ENCODE measurements at regions not wholly inside any gene's neighbourhood (a gene's known extent, or its start where the extent isn't known, plus 50 kb on each side); places are given as distances from the start of the nearest gene placed in this dataset.

GRCh38 chr2:43126817-43127207 lies 99.6 kb downstream of the ZFP36L2 start:
- DNase-seq (ENCODE audit: low read depth): no peak
- no peak for TF ChIP-seq MYC (IDR thresholded peaks at IDR 0.05; ENCODE audit: low read depth, low read length)
- TF ChIP-seq, protein P1, sequence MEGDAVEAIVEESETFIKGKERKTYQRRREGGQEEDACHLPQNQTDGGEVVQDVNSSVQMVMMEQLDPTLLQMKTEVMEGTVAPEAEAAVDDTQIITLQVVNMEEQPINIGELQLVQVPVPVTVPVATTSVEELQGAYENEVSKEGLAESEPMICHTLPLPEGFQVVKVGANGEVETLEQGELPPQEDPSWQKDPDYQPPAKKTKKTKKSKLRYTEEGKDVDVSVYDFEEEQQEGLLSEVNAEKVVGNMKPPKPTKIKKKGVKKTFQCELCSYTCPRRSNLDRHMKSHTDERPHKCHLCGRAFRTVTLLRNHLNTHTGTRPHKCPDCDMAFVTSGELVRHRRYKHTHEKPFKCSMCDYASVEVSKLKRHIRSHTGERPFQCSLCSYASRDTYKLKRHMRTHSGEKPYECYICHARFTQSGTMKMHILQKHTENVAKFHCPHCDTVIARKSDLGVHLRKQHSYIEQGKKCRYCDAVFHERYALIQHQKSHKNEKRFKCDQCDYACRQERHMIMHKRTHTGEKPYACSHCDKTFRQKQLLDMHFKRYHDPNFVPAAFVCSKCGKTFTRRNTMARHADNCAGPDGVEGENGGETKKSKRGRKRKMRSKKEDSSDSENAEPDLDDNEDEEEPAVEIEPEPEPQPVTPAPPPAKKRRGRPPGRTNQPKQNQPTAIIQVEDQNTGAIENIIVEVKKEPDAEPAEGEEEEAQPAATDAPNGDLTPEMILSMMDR (IDR thresholded peaks at IDR 0.05; ENCODE audit: low read depth, low read length): no peak
- TF ChIP-seq POLR2A (IDR thresholded peaks at IDR 0.05; ENCODE audit: extremely low read depth, insufficient read length): no peak
- TF ChIP-seq, protein P2, sequence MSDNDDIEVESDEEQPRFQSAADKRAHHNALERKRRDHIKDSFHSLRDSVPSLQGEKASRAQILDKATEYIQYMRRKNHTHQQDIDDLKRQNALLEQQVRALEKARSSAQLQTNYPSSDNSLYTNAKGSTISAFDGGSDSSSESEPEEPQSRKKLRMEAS (IDR thresholded peaks at IDR 0.05; ENCODE audit: low read depth, low read length): no peak
- H3K4me3 ChIP-seq (ENCODE audit: low read depth, low read length): no peak overlapping the region

DNA sequence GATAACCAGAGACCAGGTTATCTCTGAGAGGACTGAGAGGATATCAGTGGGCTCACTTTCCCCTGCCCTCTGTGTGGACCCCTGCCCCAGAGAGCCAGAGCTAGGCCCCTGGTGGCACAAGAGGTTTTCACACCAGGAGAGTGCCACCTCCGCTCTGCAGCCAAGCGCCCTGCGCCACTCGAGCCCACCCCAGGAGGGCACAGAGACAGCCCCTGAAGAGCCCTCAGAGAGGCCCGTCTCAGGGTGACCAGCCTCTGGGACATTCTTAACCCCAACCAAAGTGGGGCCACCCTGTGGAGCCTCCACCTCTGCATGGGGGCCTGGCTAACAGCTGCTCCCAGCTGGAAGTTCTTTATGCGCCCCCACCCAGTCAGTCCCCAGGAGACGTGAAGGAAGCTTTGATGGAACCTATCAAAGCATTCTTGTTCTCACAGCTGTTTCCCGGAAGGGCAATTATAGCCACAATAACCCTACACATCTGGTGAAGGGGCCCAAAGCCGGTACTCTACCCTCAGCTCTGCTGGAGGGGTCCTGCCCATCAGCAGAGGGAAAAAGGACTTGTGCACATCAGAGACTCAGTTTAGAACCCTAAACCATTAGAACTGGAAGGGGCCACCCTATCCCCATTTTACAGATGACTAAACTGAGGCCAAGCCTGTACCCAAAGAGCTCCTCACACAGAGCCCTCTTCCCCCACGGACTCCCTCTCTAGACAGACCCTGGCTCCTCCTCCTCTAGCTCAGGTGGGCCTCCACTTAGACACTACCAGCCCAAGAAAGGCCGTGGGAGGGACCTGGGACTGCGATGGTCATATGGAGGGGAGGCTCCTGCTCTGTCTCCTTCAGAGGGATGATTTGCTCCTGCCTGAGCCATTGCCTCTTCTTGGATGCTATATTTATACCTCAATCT lies 101.1 kb downstream of the ZFP36L2 start:
- H3K4me3 ChIP-seq (ENCODE audit: low read depth, low read length): no peak overlapping the region
- TF ChIP-seq POLR2A (IDR thresholded peaks at IDR 0.05; ENCODE audit: extremely low read depth, insufficient read length): no peak
- no peak for DNase-seq (ENCODE audit: low read depth)

- TF ChIP-seq MYC (IDR thresholded peaks at IDR 0.05; ENCODE audit: low read depth, low read length) (no peak), POLR2A (IDR thresholded peaks at IDR 0.05; ENCODE audit: extremely low read depth, insufficient read length) (no peak)
- TF ChIP-seq, protein P1 (IDR thresholded peaks at IDR 0.05; ENCODE audit: low read depth, low read length): no peak
- TF ChIP-seq, protein P2 (IDR thresholded peaks at IDR 0.05; ENCODE audit: low read depth, low read length): no peak
Observed at GRCh38 chr2:43124687-43125057, 101.7 kb downstream of the ZFP36L2 start.

GRCh38 chr2:43123981-43124686 lies 102.3 kb downstream of the ZFP36L2 start:
- TF ChIP-seq, protein P1 (IDR thresholded peaks at IDR 0.05; ENCODE audit: low read depth, low read length): no peak
- no peak for TF ChIP-seq MYC (IDR thresholded peaks at IDR 0.05; ENCODE audit: low read depth, low read length)
- TF ChIP-seq, protein P2 (IDR thresholded peaks at IDR 0.05; ENCODE audit: low read depth, low read length): no peak
- no peak for TF ChIP-seq POLR2A (IDR thresholded peaks at IDR 0.05; ENCODE audit: extremely low read depth, insufficient read length)
- no peak for DNase-seq (ENCODE audit: low read depth)
- no peak overlapping the region for H3K4me3 ChIP-seq (ENCODE audit: low read depth, low read length)

More at GRCh38 chr2:43124687-43125057, 101.7 kb downstream of the ZFP36L2 start:
- DNase-seq (ENCODE audit: low read depth): no peak
- no peak overlapping the region for H3K4me3 ChIP-seq (ENCODE audit: low read depth, low read length)

DNA sequence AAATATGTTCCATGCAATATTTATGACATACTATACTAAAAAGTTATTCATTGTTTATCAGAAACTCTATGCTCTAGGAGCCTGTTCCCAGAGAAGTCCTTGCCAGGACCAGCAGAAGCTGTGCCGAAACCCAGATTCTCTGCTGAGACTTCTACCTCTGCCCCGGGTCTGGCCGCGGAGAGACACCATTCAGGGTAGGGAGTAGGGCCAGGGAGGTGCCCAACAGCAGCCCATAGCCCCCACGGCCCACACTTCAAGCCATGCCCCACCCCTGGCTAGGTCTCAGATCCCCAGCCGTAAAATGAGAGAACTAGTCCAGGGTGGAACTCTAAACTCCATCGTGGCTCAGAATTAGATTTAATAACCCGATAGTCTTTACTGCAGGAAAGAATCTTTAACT lies 102.9 kb downstream of the ZFP36L2 start:
- no peak for DNase-seq (ENCODE audit: low read depth)
- TF ChIP-seq, protein P1 (IDR thresholded peaks at IDR 0.05; ENCODE audit: low read depth, low read length): no peak
- TF ChIP-seq MYC (IDR thresholded peaks at IDR 0.05; ENCODE audit: low read depth, low read length) (no peak), POLR2A (IDR thresholded peaks at IDR 0.05; ENCODE audit: extremely low read depth, insufficient read length) (no peak)
- TF ChIP-seq, protein P2 (IDR thresholded peaks at IDR 0.05; ENCODE audit: low read depth, low read length): no peak
- no peak overlapping the region for H3K4me3 ChIP-seq (ENCODE audit: low read depth, low read length)

DNA sequence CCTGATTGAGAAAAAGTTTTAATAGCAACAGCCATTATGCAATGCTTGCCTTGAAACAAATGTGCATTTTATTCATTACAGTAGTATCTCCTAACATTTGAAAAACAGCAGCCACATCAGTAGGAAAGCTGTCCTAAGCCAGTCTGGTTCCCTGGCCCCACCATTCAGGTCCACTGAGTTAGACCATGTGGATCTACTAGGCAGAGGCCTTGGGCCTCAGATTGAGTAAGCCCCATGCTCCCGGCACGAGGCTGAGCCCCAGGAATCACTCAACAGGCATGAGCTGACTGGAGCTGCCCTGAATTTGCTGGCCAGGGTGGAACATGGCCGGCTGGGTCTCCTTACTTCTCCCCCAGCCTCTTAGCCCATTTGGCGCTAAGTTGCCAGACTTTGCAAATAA lies 103.4 kb downstream of the ZFP36L2 start:
- H3K4me3 ChIP-seq (ENCODE audit: low read depth, low read length): no peak overlapping the region
- no peak for DNase-seq (ENCODE audit: low read depth)
- TF ChIP-seq, protein P1 (IDR thresholded peaks at IDR 0.05; ENCODE audit: low read depth, low read length): no peak
- TF ChIP-seq, protein P2 (IDR thresholded peaks at IDR 0.05; ENCODE audit: low read depth, low read length): no peak
- TF ChIP-seq MYC (IDR thresholded peaks at IDR 0.05; ENCODE audit: low read depth, low read length) (no peak), POLR2A (IDR thresholded peaks at IDR 0.05; ENCODE audit: extremely low read depth, insufficient read length) (no peak)
